Activated effector memory CD4-positive, alpha-beta T cell treated with anti-CD3 and anti-CD28 coated beads, Interleukin-2, amount 50 U/mL, for 16 hours (primary cell): ENCODE measurements at regions not wholly inside any gene's neighbourhood (a gene's known extent, or its start where the extent isn't known, plus 50 kb on each side); places are given as distances from the start of the nearest gene placed in this dataset.

Experiments used
- DNase-seq: peaks from one replicate; pipeline ENCODE4 v3.0.0-alpha.2; 2020

DNA sequence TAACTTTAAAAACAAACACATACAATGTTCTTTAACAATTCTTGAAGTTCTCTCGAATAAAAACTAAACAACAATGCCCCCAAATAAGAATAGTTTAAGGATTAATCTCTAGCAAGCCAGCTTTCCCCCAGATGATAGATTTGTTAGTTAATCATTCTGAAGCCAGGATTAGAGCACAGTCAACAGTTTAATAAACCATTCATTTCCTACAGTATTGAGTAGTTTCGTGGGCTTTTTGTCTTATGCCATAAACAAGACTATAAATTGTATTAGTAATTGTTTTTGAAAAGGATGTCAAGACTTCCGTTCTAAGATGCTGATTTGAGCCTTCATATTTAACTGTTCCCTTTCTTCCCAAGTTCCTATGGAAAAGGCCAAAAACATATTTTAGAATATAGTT is 136.6 kb downstream of the PIK3R1 start:
- DNase-seq: no peak

DNA sequence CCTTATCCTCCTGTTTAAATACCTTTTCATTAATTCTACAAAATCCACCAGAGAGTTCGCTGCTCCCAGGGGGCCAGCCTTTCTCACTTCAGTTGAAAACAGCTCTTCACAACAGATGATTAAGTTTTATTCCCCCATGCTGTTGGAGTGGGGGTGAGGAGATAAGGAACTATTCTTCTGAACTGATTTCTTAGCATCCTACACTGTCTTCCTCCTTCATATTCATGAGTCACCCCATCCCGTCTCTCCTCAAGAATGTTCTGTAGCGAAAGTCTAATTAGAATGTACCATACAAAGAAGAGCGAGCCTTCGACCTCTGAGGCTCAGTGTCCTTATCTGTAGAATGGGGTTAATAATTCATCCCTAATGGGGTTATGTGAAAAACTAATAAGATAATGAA is 138.0 kb downstream of the PIK3R1 start:
- no peak for DNase-seq

DNA sequence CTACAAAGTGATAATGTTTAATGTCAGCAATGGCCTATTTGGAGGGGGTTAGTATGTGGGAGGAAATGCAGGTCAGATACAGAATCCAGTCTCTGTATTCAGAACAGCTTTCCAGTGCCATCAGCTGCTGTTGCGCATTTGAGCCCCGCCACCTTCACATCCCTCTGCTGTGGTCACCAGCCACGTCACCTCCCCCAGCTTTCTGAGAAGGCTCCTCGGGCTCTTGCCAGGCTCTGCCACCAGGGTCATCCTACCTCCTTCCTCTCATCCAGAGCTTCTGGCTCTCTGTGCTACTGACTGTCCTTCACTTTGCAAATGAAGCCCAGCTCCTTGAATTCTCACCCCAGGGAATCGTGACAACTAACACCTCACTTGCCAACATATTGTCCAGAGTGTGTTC is 138.8 kb downstream of the PIK3R1 start:
- no peak for DNase-seq

DNA sequence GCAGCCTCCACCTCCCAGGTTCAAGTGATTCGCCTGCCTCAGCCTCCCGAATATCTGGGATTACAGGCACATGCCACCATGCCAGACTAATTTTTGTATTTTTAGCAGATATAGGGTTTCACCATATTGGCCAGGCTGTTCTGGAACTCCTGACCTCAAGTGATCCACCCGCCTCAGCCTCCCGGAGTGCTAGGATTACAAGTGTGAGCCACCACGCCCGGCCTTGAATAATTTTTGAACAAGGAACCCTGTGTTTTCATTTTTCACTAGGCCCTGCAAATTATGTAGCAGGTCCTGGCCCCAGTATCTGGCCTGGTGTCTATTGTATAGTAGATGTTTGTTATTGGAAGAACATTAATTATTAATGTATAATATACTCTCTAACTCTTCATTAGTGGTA is 140.7 kb downstream of the PIK3R1 start:
- DNase-seq: no peak

DNA sequence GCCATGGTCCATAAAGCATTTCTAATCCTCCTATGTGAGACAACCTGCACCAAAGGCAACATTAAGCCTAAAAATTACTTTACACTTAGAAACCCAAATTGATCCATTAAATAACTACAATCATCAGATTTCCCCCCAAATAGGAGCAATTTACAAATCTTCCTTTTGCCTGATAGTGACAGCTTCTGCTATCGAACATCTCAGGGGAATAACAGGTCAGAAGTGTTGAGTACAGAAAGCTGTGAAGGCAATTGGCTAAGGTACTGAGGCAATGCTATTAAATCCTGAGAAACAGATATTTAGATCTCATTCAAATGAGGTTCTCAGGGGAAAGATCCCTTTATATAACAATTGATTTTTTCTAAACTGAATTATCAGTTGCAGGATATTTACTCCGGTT is 141.1 kb downstream of the PIK3R1 start:
- DNase-seq: no peak

DNA sequence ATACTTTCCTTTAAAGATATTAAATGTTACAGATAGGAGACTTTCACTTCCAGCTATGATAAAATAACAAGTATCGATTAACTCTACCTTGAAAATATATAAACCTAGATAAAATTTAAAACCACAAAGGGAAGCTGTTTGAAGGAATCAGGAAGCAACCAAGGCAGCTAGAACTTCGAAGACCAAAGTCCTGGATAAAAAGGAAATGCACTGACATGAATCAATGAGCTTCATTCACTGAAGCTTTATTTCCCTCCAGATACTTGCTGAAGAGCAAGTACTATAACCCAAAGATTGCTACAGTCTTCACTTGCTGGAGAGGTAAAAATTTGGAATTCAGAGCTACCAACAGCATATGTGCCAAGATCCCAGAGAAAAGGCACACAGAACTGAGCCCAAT is 144.1 kb downstream of the PIK3R1 start:
- DNase-seq: no peak

DNA sequence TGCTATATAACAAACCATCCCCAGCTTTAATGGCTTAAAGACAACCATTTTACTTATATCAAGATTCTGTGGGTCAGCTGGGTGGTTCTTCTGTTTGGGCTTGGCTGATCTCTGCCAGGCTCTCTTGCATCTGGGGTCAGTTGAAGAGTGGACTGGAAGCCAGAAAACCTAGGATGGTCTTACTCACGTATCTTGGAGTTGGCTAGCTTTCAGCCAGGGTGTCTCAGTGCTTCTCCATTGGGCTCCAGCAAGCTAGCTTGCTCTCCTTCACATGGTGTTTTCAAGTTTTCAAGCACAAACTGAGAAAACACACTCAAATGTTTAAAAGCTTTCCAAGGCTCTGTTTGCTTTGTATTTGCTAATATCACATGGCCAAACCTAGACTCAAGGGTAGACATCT is 146.8 kb downstream of the PIK3R1 start:
- no peak for DNase-seq

DNA sequence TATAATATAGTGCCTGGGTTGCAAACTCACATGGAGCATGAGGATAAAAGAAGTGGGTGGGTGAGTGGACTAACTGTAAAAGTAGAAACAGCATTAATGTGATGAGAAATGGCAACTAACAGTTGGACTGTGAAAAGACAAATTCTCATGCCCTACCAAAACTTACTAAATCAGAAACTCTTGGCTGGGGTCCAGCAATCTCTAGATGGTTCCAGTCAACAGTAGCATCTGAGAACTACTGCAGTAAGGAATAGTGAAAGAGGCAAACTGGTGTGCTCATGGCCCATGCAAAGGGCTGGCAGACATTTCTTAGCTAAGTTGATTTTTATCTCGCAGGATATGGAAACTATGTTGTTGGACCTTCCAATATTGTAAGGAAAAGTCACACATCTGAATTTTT is 150.3 kb downstream of the PIK3R1 start:
- no peak for DNase-seq

DNA sequence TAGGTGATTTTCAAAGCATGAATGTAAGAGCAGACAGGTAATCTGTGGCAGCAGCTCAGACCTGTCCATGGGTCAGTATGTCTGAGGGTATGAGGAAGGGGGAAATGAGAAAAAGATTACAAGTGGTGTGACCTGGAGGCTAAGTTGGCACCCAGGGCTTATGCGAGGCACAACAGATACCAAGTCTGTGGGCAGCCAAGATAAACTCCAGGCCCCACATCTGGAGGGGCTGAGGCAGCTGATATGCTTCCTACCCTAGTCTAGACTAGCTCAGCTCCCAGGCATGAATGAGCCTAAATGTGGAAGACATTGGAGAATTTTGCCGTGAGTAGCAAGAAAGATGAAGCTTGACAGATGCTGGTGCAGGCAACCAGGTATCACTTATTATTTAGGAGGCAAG is 151.7 kb downstream of the PIK3R1 start:
- no peak for DNase-seq

DNA sequence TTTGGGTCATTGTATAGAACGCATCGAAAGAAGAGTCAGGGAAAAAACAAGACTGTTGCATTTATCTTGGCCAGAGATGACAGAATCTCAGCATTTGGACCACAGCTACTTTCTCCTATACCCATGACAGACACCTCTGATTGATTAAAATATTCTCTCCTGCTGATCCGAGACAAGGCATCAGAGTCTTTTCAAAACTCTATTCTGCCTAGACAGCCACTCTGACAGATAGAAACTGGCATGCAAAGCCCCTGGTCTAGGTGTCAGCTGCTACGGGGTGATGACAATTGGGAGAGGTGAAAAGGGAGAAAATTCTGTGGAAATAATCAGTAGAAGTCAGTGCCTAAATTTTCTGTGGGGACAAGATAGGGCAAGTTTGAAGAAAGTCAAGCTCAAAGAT is 152.2 kb downstream of the PIK3R1 start:
- no peak for DNase-seq

DNA sequence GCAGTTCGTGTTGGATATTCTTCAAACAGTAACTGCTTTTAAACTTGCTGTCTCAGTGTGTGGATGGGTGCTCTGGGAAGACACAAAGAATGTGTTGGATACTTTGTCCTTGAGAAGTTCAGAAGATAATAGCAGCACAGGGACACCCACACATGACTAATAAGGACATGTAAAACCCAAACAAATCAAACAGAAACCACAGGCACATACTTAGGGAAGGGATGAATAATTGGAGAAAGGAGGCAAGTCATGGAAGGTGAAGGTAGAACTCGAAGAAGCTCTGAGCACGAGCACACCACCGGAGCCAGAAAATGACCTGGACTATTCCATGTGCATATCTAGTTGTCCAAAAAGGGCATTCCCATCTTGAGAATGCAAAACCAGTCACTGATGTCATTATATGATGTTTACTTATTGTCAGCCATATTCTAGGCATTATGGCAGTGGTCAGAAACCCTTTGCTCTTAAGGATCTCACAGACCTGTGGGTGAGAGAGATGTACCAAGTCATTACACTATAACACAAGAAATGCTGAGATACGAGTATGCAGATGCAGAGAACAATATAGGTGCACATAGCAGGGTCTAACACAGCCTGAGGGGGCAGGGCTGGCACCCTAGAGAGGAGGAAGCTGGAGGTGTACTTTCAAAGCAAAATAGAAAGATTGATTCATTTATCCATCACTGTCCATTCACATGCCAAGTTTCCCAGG is 152.9 kb downstream of the PIK3R1 start:
- DNase-seq: no peak

DNA sequence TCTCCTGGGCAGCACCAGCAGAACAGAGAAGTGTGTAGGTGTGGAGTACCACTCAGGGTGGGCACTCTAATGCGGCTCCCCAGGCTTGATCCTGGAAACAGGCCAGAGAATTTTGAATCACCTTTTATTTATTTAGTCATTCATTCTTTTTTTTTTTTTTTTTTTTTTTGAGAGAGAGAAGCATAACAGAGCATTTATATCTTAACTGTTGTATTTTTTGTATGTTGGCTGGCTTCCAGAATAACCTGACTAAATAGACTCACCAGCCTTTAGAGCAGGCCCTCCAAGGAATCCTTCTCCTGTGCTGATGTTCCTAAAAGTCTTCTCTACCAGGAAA is 153.4 kb downstream of the PIK3R1 start:
- no peak for DNase-seq

DNA sequence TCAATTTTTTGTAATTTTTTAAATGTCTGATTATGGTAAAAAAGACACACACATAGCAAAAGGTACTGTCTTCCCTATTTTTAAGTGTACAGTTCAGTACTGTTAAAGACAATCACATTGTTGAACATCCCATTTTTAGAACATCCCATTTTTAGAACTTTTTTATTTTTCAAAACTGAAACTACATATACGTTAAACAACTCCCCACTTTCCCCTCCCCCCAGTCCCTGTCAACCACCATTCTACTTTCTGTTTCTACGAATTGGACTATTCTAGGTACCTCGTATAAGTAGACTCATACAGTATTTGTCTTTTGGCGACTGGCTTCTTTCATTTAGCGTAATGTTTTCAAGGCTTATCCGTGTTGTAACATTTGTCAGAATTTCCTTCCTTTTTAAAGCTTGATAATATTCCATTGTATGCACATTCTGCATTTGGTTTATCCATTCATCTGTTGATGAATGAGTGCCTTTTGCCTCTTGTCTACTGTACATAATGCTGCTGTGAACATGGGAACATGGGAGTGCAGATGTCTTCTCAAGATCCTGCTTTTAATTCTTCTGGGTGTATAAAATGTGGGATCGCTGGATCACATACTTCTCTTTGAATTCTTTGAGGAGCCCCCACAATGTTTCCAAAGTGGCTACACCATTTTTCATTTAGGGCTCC is 154.0 kb downstream of the PIK3R1 start:
- peak; percentile 68 for DNase-seq

DNA sequence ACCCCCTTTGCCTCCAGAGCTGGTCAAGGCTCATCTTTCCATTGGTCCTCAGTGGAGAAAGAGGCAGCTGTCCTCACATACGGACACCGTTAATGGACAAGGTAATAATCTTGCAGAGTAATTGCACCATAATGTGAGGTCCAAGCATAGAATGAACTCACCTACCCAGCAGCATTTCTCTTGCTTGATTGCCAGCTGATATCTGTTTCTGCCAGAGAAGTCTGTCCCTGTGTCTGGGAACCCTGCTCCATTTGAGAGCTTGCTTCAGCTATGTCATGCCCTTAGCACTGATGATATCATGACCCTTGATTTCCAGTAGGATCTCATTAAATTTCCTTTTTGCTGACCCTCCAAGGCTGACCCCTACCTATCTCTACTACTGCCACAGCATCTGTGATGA is 154.6 kb downstream of the PIK3R1 start:
- DNase-seq: no peak

DNA sequence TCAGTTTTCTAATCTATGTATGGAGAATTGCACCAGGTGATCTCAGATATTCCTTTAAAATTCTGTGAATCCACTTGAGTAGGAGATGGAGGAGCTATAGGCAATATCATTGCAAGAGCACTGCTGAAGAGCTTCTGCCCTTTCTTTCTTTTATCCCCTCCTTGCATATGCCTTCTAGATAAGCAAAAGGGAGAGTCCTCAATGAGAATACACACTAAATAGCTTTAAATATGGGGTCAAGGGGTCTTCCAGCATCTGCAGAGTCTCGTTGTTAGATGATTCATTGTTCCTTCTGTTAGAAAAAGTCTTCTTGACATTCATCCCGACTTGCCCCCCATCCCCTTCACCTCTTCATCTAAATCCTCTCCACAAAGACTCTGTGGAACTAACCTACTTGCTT is 156.1 kb downstream of the PIK3R1 start:
- no peak for DNase-seq

DNA sequence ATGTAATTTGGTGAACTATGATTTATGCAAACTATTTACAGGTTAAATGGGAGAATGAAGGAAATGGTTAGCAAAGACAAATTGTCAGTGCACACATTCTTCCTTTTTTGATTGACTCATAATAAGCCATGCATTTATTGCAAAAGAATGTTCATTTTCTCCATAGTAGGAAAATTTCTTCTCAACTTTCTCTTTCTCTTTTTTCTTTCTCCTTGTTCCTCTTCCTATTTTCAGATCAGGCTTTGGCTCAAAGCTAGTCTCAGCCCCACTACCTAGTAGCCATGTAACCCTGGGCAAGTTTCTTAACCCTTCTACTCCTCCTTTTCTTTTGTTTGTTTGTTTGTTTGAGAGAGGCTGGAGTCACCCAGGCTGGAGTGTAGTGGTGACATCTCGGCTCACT is 156.6 kb downstream of the PIK3R1 start:
- no peak for DNase-seq

DNA sequence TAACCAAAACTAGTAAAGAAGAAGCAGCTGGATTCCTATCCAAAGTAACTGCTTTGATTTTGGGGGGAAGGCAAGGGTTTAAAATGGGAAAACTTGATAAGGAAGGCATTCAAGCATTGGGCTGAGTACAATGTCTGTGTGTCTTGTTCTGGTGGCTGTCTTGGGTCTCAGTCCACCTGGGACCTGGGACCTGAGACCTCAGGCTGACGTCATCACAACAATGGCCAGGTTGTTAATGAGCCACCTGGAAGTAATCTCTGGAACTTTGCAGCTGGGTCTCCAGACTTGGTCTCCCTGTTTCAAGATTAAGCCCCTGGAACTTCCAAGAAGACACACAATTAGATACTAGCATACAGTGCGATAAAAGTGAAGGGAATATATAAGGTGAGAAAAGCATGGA is 157.5 kb downstream of the PIK3R1 start:
- DNase-seq: no peak

DNA sequence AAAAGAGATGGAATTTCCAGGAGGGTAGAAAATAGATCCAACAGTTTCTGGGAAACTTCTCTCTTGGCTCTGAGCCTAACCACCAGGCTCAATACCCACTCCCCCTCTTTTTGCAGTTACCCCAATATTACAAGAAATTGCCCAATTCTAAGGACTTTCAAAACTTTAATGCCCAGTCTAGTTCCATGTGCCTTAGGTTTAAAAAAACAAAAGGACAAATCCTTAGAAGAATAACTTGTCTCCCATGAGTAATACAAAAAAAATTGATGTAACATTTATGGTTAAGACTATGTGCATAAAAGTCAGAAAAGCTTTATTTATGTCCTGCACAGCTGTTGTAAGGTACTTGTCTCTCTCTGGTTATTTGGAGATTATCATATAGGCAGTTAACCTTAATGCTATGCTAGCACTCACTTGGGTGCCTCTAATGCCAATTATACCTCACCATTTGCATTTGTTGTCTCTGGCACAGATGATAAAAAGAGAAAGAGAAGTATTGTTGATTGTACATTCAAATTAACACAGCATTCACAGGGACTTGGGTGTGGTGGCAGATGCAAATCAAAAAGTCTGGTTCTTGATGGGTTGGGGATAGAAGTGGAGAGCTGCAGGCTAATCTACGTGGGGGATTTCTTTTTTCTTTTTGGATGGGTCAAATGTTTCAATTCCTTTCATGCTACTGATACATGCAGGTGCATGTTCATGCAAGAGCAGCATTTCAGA is 159.4 kb downstream of the PIK3R1 start:
- no peak for DNase-seq

DNA sequence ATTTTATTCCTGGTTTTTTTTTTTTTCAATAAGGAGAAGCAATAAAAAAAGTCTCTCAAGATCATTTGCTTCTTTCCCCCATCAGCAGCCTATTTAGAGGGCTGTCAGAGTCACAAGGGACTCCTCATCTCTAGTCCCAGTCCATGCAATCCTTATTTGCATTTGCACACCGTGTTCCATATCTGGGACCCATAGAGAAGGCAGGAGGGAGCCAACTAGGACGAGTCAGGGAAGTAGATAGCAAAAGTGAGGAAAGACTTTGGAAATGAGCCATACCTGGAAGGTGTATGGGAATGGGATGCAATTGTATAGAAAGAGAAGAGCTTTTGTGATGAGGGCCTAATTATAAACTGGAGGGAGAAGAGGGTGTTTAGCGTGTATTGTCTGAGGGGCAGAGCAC is 160.0 kb downstream of the PIK3R1 start:
- DNase-seq: no peak

DNA sequence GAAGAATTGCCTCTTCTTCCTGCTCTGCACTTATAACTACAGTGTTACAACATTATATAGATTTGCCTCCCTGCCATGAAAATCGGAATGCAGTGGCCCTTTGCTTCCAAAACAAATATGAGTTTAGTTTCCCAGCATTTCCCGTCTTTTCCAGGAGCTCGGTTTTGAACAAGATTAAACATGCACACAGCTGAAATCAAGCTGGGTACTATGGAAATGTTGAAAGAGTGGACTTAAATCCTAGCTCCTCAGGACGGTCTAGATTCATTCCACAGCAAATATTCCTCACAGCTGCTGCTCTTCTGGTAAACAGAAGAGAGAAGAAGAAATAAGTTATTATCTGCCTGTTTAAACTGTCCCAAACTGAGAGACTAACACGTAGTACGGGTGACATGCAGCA is 161.4 kb downstream of the PIK3R1 start:
- no peak for DNase-seq

DNA sequence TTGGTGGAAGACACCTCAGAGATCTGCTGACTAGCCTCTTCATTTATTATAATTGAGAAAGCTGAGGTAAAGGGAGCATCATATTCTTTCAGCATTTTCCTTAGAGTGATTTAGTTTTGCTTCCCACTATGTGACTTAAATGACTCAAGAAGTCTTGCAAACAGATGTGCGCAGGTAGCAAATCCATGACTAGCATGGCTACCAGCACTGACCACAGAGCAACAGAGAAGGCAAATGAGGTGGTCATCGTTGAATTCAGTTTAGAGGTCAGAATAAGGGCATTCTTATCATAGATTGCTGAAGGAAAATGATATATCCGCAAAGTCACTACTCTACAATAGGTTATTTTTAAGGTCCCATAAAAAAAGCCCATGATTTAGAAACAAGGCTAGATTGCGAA is 162.2 kb downstream of the PIK3R1 start:
- no peak for DNase-seq

DNA sequence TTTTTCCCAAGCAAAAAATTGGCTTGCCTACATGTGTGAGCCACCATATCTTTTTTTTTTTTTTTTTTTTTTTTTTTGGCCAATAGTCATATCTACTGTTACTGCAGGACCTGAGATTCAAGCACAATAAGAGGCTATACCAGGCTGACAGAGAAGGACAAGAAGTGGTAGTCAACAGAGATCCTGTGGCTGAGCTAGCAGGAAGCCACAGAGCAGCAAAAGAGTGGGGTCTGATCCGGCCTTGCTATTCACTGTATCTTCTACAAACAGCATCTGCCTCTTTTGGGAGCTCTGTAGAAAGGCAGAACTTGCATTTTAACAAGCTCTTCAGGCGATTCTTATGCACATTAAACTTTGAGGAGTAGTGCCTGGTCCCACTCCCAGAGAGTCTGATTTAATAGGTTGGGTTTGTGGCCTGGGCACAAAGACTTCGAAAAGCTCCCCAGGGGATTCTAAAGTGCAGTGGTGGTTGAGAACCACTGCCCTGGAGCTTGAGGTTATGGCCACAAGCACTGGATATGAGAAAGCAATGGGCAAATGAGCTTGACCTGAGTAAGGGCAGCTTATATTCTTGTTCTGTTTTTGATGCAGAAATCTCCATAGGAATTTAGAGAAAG is 162.8 kb downstream of the PIK3R1 start:
- DNase-seq: no peak

DNA sequence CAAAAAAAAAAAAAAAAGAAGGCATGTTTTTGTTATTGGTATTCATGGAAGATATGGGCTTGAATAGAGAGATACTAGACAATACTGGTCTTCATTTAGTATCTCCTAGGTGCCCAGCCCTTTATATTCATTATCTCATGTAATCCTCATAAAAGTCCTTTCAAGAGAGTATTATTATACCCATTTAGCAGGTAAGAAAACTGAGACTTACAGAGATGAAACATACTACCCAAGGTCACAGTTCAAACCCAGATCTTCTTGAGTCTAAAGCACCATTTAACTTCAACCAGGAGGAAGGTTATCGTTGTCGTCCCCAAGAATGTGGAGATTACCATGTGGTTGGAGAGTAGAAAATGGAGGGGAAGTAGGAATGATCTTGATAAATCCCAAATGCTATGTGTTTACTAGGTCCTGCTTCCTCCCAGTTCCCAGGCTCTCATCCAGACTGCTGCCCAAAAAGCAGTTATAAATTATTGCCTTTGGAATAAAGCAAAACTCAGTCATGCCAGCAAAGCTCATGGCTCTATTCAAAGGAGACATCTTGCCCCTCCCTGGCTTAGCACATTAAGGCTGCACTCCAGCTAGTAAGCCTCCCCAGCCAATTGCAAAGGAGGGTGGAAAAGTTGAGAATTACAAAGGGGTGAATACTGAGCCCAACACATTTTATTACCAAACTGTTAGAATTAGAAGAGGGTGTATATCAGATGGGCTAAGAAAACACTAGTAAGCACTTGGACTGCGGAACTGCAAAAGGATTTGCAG is 163.9 kb downstream of the PIK3R1 start:
- no peak for DNase-seq
